Mesenchymal stem cell (in vitro differentiated cells and primary cell): ENCODE measurements at regions not wholly inside any gene's neighbourhood (a gene's known extent, or its start where the extent isn't known, plus 50 kb on each side); places are given as distances from the start of the nearest gene placed in this dataset.

Experiments used
- DNase-seq: peaks from one replicate; pipeline ENCODE4 v3.0.0-alpha.2; 2013
- H2AFZ ChIP-seq: one replicate; pipeline ENCODE4 v1.6.1; 2013; ENCODE audit warnings: low read depth, mild to moderate bottlenecking, control low read depth, inconsistent platforms, low read length, moderate library complexity
- H2AK5ac ChIP-seq: 2 replicates; pipeline ENCODE4 v1.6.1; 2013; ENCODE audit warnings: low read length, moderate library complexity, mild to moderate bottlenecking, inconsistent platforms; ENCODE audit not compliant: severe bottlenecking
- H2BK120ac ChIP-seq: one replicate; pipeline ENCODE4 v1.6.1; 2013; ENCODE audit warnings: low read depth, mild to moderate bottlenecking, inconsistent platforms, low read length, moderate library complexity
- H2BK12ac ChIP-seq, 2 experiments: one replicate each; pipeline ENCODE4 v1.6.1; 2013; ENCODE audit warnings: inconsistent platforms in 2 of 2, low read length in 2 of 2, mild to moderate bottlenecking in 2 of 2, moderate library complexity in 2 of 2, control low read depth in 1 of 2
- H2BK15ac ChIP-seq: one replicate; pipeline ENCODE4 v1.6.1; 2013; ENCODE audit warnings: mild to moderate bottlenecking, low read depth, inconsistent platforms; ENCODE audit not compliant: poor library complexity, severe bottlenecking
- H2BK5ac ChIP-seq: 2 replicates; pipeline ENCODE4 v1.6.1; 2013; ENCODE audit warnings: low read depth, mild to moderate bottlenecking, low read length, control low read depth, inconsistent platforms; ENCODE audit not compliant: poor library complexity, severe bottlenecking
- H3K14ac ChIP-seq, 2 experiments: one replicate each; pipeline ENCODE4 v1.6.1; 2013; ENCODE audit warnings: inconsistent platforms in 2 of 2, low read length in 2 of 2, control low read depth in 1 of 2, mild to moderate bottlenecking in 1 of 2, moderate library complexity in 1 of 2
- H3K18ac ChIP-seq, 2 experiments: one replicate each; pipeline ENCODE4 v1.6.1; 2013; ENCODE audit warnings: inconsistent platforms in 2 of 2, low read length in 2 of 2, control low read depth in 1 of 2, low read depth in 1 of 2, mild to moderate bottlenecking in 1 of 2
- H3K23ac ChIP-seq, 2 experiments: one replicate each; pipeline ENCODE4 v1.6.1; 2013; ENCODE audit warnings: inconsistent platforms in 2 of 2, low read length in 2 of 2, mild to moderate bottlenecking in 2 of 2, moderate library complexity in 2 of 2, control low read depth in 1 of 2
- H3K27ac ChIP-seq: 2 replicates; pipeline ENCODE4 v1.5.1; 2013; ENCODE audit warnings: mild to moderate bottlenecking, moderate library complexity, low read length, control low read depth, inconsistent platforms; ENCODE audit not compliant: poor library complexity, severe bottlenecking
- H3K27me3 ChIP-seq, 2 experiments: 2 replicates each; pipeline versions ENCODE4 v1.6.1 to v1.7.0; 2013; ENCODE audit warnings: low read length in 2 of 2, mild to moderate bottlenecking in 2 of 2, moderate library complexity in 2 of 2, control low read depth in 1 of 2, inconsistent platforms in 1 of 2; ENCODE audit not compliant: control insufficient read depth in 1 of 2, insufficient read depth in 1 of 2
- H3K36me3 ChIP-seq, 2 experiments: 2 replicates each; pipeline versions ENCODE4 v1.6.1 to v1.7.0; 2013; ENCODE audit warnings: low read length in 2 of 2, control low read depth in 1 of 2, inconsistent platforms in 1 of 2, low read depth in 1 of 2, mild to moderate bottlenecking in 1 of 2; ENCODE audit not compliant: insufficient read depth in 2 of 2, control insufficient read depth in 1 of 2
- H3K4ac ChIP-seq, 2 experiments: one replicate each; pipeline ENCODE4 v1.6.1; 2013; ENCODE audit warnings: inconsistent platforms in 2 of 2, low read length in 2 of 2, mild to moderate bottlenecking in 2 of 2, moderate library complexity in 2 of 2, control low read depth in 1 of 2, low read depth in 1 of 2
- H3K4me1 ChIP-seq: 2 replicates; pipeline ENCODE4 v1.6.1; 2013; ENCODE audit warnings: low read depth, low read length, control low read depth; ENCODE audit not compliant: control insufficient read depth, insufficient read depth
- H3K4me2 ChIP-seq: 2 replicates; pipeline ENCODE4 v1.6.1; 2013; ENCODE audit warnings: low read length, mild to moderate bottlenecking, inconsistent platforms; ENCODE audit not compliant: poor library complexity, severe bottlenecking
- H3K4me3 ChIP-seq, 2 experiments: 2 replicates each; pipeline versions ENCODE4 v1.5.1 to v1.7.0; 2013; ENCODE audit warnings: low read length in 2 of 2, mild to moderate bottlenecking in 2 of 2, control low read depth in 1 of 2, low read depth in 1 of 2; ENCODE audit not compliant: insufficient read depth in 1 of 2
- H3K79me1 ChIP-seq: replicated peaks from 2 replicates; pipeline ENCODE4 v1.6.1; 2013; ENCODE audit warnings: mild to moderate bottlenecking, control low read depth, low read length, inconsistent platforms; ENCODE audit not compliant: poor library complexity, severe bottlenecking
- H3K9ac ChIP-seq: 2 replicates; pipeline ENCODE4 v1.7.0; 2013; ENCODE audit warnings: mild to moderate bottlenecking, low read length, moderate library complexity
- H3K9me3 ChIP-seq: 2 replicates; pipeline ENCODE4 v1.7.0; 2013; ENCODE audit warnings: mild to moderate bottlenecking, low read length; ENCODE audit not compliant: control insufficient read depth
- H4K8ac ChIP-seq: one replicate; pipeline ENCODE4 v1.6.1; 2013; ENCODE audit warnings: inconsistent platforms, mild to moderate bottlenecking, low read length, moderate library complexity
- H4K91ac ChIP-seq: one replicate; pipeline ENCODE4 v1.6.1; 2013; ENCODE audit warnings: mild to moderate bottlenecking, low read length, inconsistent platforms
- WGBS: methylation state at CpG from one replicate; pipeline ENCODE4 v1.1.7; 2013; ENCODE audit warnings: mixed read lengths; 5-methylcytosine and 5-hydroxymethylcytosine counted together

GRCh38 chr5:15245913-15246312 is 254.1 kb upstream of the FBXL7 start:
- H4K8ac ChIP-seq, result no peak overlapping the region
- H3K23ac ChIP-seq, result no peak overlapping the region
- no peak overlapping the region for H3K27ac ChIP-seq
- no peak overlapping the region for H2BK120ac ChIP-seq
- no peaks in the 10 kb centered on the region for H3K36me3 ChIP-seq
- no peaks in the 10 kb centered on the region for H3K27me3 ChIP-seq
- H3K9ac ChIP-seq, result no peak overlapping the region
- H3K9me3 ChIP-seq, result peaks cover 24% of the 10 kb centered on the region
- H3K79me1 ChIP-seq, result no peaks in the 10 kb centered on the region
- no peaks in the 10 kb centered on the region for H3K4me1 ChIP-seq
- no peak overlapping the region for H3K4me3 ChIP-seq
- no peak overlapping the region for H2BK5ac ChIP-seq
- H3K14ac ChIP-seq, result no peak overlapping the region
- H3K18ac ChIP-seq, result no peak overlapping the region
- no peak overlapping the region for H2AK5ac ChIP-seq
- H2BK15ac ChIP-seq, result no peak overlapping the region
- H2BK12ac ChIP-seq, result no peak overlapping the region
- WGBS, result no CpG with 5 or more reads among the region's 1 CpG
- no peak overlapping the region for H3K4ac ChIP-seq
- H3K4me2 ChIP-seq, result no peak overlapping the region
- no peak overlapping the region for H4K91ac ChIP-seq
- H2AFZ ChIP-seq, result no peak overlapping the region
- no peak for DNase-seq

- H2BK5ac ChIP-seq, result no peak overlapping the region
- no peaks in the 10 kb centered on the region for H3K27me3 ChIP-seq
- H3K79me1 ChIP-seq, result no peaks in the 10 kb centered on the region
- H3K14ac ChIP-seq, result no peak overlapping the region
- no peak overlapping the region for H2BK15ac ChIP-seq
- H2AFZ ChIP-seq, result no peak overlapping the region
- no peak overlapping the region for H2BK120ac ChIP-seq
- H4K91ac ChIP-seq, result no peak overlapping the region
- WGBS, result 69% methylated on average over 4 of the region's 4 CpGs
- H2AK5ac ChIP-seq, result no peak overlapping the region
- peak overlapping the region in 1 of 2 experiments; percentile 32 for H3K4me3 ChIP-seq
- H3K4me2 ChIP-seq, result no peak overlapping the region
- no peak overlapping the region for H4K8ac ChIP-seq
- H3K36me3 ChIP-seq, result no peaks in the 10 kb centered on the region
- no peak overlapping the region for H3K27ac ChIP-seq
- no peak overlapping the region for H3K4ac ChIP-seq
- DNase-seq, result no peak
- H3K4me1 ChIP-seq, result no peaks in the 10 kb centered on the region
- peaks cover 29% of the 10 kb centered on the region for H3K9me3 ChIP-seq
- H3K18ac ChIP-seq, result no peak overlapping the region
- H3K23ac ChIP-seq, result no peak overlapping the region
- H2BK12ac ChIP-seq, result no peak overlapping the region
- no peak overlapping the region for H3K9ac ChIP-seq
Observed at GRCh38 chr5:15243301-15244020, 256.5 kb upstream of the FBXL7 start.

DNA sequence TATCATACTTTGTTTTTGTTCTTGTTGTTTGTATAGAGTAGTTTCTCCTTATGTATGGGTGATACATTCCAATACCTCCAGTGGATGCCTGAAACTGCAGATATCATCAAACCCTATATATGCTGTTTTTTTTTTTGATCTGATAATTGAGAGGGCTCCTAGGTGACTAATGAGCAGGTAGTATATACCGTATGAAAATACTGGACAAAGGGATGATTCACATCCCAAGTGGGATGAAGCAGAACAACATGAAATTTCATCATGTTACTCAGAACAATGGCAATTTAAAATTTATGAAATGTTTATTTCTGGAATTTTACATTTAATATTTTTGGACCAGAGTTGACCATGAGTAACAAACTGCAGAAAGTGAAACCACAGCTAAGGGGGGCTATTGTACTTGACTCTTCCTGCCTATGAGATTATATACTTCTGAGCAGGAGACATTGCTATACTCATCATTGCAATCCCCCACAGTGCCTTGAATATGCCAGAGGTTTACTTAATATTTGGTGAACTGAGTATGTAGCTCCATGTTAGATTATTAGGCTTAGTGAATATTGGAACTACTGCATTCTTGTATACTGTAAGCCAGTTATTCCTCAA is 258.7 kb upstream of the FBXL7 start:
- H3K79me1 ChIP-seq, result no peaks in the 10 kb centered on the region
- no peak overlapping the region for H3K23ac ChIP-seq
- no peak for DNase-seq
- H3K4ac ChIP-seq, result no peak overlapping the region
- no peak overlapping the region for H3K14ac ChIP-seq
- no peak overlapping the region for H3K4me2 ChIP-seq
- H3K4me1 ChIP-seq, result no peaks in the 10 kb centered on the region
- H2BK15ac ChIP-seq, result no peak overlapping the region
- H3K9ac ChIP-seq, result no peak overlapping the region
- no peak overlapping the region for H3K27ac ChIP-seq
- no peaks in the 10 kb centered on the region for H3K36me3 ChIP-seq
- no peak overlapping the region for H2AK5ac ChIP-seq
- no peaks in the 10 kb centered on the region for H3K27me3 ChIP-seq
- no peak overlapping the region for H3K4me3 ChIP-seq
- H4K8ac ChIP-seq, result no peak overlapping the region
- no peak overlapping the region for H2AFZ ChIP-seq
- WGBS, result 60% methylated on average over 1 of the region's 1 CpG
- no peak overlapping the region for H4K91ac ChIP-seq
- H3K18ac ChIP-seq, result no peak overlapping the region
- no peak overlapping the region for H2BK12ac ChIP-seq
- no peak overlapping the region for H2BK5ac ChIP-seq
- H2BK120ac ChIP-seq, result no peak overlapping the region
- peaks cover 19% of the 10 kb centered on the region for H3K9me3 ChIP-seq

GRCh38 chr5:15238006-15238405 is 262.0 kb upstream of the FBXL7 start:
- Histone ChIP-seq H2BK5ac (no peak overlapping the region), H4K8ac (no peak overlapping the region), H2BK120ac (no peak overlapping the region), H3K27ac (no peak overlapping the region), H3K4me1 (no peaks in the 10 kb centered on the region), H2BK15ac (no peak overlapping the region), H3K9me3 (peaks cover 5% of the 10 kb centered on the region), H3K18ac (no peak overlapping the region), H3K36me3 (no peaks in the 10 kb centered on the region), H2AK5ac (no peak overlapping the region), H3K23ac (no peak overlapping the region), H4K91ac (no peak overlapping the region), H3K4me3 (no peak overlapping the region), H3K4ac (no peak overlapping the region), H3K79me1 (no peaks in the 10 kb centered on the region), H3K9ac (no peak overlapping the region), H3K27me3 (no peaks in the 10 kb centered on the region), H3K4me2 (no peak overlapping the region), H2BK12ac (no peak overlapping the region), H3K14ac (no peak overlapping the region), H2AFZ (no peak overlapping the region)
- no peak for DNase-seq
- 72% methylated on average over 2 of the region's 2 CpGs for WGBS
